HG02943 (cell line): ENCODE measurements at regions not wholly inside any gene's neighbourhood (a gene's known extent, or its start where the extent isn't known, plus 50 kb on each side); places are given as distances from the start of the nearest gene placed in this dataset.
"Not testable (repeated sequence)": the region's sequence is repeated elsewhere in the genome, so short reads cannot be mapped to it uniquely, and the experiment has no call there.

Experiments
- ATAC-seq: cut with Tn5 transposase; IDR thresholded peaks from one replicate; pipeline ENCODE4 v1.9.1; 2021; ENCODE audit warnings: mild to moderate bottlenecking, low read depth, moderate library complexity; ENCODE audit not compliant: unreplicated experiment

DNA sequence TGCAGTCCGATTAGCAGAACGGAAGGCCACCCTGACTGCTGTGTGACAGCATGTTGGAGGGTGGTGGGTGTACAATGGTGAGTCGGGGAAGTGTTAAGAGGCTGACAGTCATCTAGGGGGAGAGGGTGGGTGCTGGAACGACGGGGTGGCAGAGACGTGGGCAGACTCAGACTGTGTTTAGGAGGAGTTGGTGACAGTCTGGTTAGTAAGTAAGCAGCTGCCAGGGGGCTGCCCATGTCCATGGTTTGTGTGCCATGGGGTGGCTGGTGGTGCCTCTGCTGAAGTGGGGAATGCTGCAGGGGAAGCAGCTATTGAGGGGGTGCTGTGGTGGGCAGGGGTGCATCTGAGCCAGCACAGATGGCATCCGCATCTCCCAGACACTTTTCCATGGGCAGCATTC, 51.3 kb upstream of the BOD1 start:
- no peak for ATAC-seq

DNA sequence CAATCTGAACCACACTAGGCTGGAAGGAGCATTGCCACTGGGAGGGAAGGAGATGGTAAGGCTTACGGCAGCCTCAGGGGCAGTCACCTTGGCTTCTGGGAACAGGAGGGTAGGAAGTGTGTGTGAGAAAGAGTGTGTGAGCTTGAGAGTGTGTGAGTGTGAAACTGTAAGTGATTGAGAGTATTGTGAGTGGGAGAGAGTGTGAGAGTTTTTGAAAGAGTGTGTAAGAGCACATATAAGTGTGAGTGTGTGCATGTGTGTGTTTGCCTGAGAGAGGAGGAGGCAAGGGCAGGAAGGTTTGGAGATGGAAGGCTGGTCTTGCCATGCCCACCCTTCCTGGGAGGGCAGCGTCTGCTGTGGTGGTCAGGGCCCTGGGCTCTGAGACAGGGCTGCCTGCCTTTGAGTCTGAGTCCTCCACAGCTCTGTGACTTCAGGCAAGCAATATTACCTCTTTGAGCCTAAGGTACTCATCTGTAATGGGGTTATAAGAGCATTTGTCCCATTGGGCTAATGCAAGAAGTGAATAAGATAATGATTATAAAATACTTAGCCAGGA, 51.9 kb upstream of the BOD1 start:
- no peak for ATAC-seq

DNA sequence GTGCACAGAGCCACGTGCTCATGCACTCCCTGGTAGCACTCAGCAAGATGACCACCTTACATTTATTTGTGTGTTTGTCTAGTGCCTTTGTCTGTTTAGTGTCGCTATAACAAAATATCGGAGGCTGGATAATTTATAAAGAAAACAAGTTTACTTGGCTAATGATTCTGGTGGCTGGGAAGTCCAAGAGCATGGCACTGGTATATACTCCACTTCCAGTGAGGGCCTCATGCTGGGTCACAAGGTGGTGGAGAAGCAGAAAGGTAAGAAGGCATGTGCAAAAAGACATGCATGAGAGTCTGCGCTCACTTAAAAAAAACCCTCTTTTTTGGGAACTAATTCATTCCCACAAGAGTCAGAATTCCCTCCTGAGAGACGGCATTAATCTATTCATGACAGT, 52.5 kb upstream of the BOD1 start:
- no peak for ATAC-seq

DNA sequence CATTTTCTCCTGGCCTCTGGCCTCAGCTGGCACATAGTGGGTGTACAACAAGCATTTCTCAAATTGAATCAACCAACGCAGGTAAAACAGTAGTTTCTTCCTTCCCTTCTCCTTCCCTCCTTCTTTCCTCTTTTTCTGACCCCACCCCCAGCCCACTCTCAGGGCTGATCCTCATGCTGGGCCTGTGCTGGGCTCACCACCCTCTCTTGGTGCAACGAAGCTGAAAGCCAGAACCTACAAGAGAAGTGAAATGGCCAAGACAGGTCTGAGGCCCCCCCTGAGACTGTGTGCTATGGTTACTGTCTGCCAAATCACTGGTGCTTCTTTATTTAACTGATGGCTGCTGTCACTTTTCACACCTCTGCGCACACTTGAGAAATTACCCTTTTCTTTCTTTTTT, 53.0 kb upstream of the BOD1 start:
- no peak for ATAC-seq

DNA sequence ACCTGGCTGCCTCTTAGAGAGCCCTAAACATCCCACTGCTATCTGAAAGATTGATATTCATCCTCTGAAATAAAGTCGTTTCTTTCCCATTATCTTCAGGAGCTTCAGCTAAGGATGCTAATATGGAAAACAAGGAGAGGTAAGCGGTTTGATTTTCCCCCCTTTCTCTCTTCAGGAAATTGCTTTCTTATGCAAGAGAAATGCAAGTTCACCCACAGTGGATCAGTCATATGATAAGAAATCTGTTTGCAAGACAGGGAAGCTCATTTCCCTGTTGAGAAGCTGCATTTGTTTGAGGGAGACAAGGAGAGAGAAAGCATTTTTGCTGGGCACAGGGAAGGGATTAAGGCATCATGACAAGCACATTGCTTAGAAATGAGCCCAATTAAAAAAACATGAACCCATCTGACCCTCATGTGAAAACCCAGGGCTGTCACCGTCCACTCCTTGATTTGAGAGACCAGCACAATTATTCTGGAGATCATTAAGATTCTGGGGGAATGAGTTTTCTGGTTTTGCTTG, 53.7 kb upstream of the BOD1 start:
- no peak for ATAC-seq

DNA sequence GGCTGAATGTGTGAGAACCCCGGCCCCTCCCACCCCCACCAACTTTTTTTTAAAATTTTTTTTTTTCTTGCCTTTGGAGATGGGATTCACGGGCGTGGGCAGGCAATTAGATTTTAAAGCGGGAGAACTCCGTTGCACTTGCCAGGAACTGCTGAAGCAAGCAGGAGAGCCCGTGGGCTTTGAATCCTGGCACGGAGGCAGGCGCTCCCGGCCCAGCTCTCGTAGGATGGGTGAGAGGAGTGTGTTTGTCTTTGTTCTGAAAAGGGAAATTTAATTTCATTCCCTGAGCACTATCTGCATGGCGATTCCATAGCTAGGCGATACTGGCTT, 54.3 kb upstream of the BOD1 start:
- no peak for ATAC-seq

DNA sequence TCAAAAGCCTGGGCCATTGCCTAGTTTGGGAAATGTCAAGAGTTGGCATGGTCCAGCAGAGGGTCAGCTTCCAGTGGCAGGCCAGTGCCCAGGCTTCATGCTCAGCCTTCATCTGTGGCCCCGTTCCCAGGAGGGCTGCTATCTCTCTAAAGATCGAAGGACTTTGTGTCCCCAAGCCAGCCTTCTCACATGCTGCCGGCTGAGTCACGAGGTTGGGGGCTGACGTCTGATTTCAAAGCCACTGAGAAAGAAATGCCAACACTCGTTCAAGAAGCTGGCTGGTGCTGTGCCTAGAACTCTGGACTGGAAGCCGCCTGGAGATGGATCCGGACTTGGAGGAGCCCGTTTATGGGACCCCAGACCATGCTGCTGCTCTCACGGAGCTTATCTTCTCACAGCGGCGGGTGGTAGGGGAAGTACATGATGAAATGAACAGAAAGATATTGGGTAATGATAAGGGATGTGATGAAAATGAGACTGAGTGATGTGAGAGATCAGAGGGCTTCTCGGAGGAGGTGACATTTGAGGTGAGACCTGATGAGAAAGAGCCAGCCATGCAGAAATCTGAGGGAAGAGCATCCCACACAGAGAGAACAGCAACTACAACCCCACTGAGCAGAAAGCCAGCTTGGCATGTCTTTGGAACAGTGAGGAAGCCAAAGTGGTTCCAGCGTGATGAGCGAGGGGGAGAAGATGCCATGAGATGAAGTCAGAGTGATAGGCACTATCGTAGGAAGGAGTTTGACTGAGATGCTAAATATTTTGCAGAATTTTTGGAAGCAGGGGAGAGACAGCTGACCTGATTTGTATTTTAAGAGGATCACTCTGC, 54.9 kb upstream of the BOD1 start:
- ATAC-seq = no peak

DNA sequence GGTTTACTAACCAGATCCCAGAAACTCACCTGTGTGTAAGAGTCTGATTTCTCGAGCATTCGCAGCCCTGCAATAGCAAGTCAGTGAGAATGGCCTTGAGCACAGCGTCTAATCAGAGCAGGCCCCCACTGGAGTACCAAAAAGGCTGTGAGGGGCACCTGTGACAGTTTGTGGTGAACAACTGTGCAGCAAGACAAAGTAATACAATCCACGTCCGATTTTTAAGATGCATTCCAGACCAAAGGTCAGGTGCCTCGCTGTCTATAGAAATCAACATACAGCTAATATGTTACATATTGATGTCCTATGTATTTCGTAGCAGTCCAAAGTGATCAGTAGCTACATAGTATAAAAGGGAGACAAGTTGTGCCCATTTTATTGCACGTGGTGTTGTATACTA, 55.7 kb upstream of the BOD1 start:
- ATAC-seq = no peak

DNA sequence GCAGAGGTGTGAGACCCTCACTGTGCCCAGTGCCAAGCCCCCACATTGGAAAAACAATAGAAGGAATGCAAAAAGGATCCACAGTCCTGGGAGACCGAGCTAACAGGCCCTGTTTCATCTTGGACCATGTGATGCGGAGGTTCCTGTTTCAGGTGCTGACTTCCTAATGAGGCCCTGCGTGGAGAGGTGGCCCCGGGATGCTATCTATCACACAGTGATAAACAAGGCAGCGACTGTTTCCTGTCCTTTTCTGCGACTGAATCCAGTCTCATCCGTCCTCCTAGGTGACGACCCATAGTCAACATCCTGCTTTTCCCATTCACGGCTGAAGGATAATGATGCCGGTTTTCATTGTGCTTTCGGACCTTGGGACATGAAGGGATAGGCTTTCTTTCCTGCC, 56.4 kb upstream of the BOD1 start:
- ATAC-seq = no peak

DNA sequence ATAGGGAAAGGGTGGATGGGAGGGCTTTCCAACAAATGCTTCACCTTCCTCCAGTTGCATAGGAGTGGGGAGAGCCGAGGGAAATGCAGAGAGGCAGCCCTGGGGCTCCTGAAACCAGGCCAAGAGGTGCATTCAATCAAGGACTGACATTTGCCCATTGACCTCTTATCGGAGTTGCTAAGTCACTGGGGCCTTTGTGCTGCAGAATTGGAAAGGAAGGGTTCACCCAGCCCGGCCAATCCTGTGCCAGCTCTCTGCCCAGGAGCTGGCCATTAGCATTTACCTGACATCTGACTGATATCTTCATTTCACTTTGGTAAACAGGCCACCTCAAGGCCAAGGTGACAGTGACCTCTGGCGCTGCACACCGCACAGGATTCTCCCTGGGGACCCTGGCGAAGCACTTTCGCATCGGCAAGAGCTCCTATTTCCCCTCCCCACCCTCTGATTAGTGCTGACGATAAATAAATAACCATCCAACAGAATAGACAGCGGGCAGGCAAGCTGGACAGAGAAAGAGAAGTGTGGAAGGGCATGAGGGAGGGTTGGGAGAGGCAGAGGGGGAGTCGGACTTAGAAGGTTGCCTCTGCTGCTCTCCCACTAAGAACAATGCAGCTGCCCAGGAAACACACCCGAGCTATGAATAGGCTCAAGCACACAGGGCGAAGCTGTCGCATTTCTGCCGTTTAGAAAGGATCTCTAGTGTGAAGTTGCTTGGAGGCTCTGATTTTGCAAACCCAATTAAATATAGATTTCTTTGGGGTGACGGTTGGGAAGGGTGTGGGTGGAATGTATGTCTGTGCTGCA, 57.0 kb upstream of the BOD1 start:
- no peak for ATAC-seq

DNA sequence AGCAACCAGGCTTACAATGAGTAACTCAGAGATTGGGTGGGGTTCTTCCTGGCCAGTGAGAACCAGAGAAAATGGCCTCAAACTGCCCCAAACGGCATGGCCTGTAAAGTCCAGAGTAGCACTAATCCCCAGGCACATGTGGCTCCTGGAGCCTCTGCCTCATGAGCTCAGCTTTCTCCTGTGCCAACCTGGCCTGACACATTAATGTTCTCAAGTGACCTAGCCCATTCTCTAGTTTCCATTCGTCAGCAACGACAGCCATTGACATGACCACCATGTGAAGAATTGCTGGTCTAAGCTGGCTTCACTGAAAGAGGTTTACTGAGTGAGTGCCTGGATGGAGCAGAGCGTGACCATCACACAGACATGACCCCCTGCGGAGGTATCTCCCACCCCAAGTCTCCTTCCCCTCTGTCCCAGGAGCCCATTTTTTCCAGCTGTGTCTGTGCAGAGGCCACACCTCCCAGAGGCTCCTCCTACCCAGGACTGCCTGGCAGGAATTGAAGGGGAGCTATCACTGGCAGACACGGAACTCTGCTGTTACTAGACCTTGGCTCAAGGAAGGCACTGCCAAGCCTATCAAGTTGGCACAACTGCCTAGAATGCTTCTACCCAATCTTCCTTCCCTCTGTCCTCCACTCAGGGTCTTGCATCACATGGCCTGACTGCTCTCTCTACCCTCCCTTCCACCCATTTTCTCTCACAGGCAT, 59.0 kb upstream of the BOD1 start:
- ATAC-seq = no peak

DNA sequence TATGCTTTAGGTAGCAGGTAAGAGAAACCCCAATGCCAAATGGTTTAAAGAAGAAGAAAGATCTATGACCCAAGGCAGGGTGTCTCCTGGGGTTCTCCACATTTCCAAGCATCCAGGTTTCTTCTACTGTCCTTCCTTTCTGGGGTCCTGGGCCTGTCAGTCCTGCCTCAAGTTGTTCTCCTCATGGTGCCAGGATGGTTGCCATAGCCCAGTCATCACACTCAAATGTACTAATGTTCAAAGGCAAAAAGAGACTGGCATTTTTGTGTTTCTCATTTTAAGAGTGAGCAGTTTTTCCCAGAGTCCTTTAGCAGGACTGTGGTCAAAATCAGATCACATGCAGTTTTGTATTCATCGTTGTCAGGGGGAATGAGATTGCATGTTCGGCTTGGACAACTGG, 59.9 kb upstream of the BOD1 start:
- no peak for ATAC-seq

DNA sequence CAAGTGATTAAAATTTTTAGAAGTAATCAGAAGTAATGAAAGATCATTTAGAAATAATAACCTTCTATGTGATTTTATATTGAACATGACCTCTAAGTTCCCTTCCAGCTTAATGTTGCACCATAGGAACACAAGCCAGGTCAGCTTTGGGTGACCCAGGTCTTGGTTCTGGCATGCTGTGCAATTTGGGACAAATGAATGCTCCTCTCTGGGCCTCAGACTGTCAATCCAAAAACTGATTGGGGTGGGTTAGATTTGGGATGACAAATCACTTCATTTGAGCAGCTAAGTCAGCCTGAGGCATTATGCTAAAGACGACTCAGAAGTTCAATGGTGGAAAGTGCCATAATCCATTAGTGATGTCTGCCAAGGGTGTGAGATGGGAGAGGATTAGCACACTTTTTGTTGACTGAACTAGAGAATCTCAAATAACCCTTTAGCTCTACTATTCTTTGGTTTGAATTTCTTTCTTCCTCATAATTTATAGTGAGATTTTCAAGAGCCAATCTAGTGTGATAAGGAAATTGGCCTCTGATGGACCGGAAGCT, 60.7 kb upstream of the BOD1 start:
- no peak for ATAC-seq

DNA sequence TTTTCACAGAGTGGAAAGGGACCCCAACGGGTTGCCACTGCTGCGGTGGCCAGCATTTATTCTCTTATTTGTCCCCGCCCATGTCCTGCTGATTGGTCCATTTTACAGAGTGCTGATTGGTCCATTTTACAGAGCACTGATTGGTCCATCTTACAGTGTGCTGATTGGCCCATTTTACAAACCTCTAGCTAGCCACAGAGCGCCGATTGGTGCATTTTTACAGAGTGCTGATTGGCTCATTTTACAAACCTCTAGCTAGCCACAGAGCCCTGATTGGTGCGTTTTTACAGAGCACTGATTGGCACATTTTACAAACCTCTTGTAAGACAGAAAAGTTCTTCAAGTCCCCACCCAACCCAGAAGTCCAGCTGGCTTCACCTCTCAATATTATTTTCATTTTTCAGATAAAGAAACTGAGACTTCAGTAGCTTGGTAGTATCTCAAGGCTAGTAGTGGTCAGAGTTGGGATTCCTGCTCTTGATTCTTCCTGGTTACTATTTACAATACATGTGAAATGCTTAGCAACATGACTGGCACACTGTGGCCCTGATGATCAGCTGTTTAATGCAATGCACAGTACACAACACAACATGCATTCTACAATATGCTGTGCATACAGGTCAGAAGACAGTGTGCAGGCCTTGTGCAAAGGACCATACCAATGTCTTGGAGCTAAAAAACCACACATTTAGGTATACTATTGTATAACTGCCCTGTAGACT, 63.6 kb upstream of the BOD1 start:
- peak; percentile 66 for ATAC-seq

DNA sequence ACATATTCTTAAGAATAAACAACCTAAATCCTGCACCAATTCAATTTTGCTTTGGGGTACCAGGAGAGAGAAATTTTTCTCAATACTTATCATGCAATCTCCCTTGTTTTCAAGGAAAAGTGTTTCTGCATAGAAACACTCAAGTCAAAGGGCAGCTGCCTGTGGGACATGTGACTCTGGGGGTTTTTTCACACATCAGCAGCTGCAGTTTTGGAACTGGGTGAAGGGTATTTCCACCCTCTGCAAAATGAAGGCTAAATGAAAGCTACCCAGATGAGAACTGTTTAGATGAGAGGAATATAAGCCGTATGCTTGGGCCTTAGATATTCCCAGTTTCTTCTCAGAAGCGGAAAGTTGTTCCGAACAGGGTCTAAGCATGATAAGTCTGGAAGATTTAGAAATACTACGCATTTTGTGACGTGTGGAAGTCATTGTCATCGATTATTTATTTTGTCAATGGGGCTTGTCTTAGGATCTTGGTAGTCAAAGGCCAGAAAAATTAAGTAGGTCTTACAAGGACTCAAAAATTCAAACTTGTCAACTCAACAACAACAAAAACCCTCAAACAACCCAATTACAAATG, 64.3 kb upstream of the BOD1 start:
- peak; percentile 42 for ATAC-seq

DNA sequence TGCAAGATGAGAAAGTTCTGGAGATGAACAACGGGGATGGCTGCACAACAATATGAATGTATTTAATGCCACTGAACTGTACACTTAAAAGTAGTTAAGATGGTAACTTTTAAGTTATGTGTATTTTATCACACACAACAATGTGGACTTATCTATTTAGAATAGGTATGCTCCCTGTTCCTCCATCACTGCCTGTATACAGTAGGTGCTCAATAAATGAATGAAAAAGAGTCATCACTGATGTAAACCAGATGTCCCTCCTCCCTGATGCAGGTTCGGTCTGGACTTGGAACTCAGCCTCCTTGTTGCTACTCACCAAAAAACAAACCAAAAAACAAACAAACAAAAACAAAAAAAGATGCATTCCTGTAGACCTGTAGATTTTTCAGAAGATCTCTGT, 65.9 kb upstream of the BOD1 start:
- no peak for ATAC-seq

DNA sequence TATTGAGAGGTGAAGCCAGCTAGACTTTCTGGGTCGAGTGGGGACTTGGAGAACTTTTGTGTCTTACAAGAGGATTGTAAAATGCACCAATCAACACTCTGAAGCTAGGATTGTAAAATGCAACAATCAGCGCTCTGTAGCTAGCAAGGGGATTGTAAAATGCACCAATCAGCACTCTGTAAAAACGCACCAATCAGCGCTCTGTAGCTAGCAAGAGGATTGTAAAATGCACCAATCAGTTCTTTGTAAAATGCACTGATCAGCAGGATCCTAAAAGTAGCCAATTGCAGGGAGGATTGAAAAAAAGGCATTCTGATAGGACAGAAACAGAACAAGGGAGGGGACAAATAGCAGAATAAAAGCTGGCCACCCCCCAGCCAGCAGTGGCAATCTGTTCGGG, 68.1 kb upstream of the BOD1 start:
- ATAC-seq = not testable (repeated sequence)

DNA sequence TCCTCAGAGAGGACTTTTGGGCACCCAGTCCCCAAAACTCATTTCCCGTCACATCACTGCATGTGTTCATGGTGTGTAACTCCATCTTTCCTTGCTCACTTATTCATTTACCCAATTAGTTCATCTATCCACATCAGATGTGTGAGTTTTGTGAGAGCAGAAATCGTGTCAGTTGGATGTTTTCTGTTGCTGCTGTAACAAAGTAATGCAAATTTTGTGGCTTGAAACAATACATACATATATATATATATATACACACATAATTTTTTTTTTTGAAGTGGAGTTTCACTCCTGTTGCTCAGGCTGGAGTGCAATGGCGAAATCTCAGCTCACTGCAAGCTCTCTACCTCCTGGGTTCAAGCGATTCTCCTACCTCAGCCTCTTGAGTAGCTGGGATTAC, 70.5 kb upstream of the BOD1 start:
- ATAC-seq = no peak

DNA sequence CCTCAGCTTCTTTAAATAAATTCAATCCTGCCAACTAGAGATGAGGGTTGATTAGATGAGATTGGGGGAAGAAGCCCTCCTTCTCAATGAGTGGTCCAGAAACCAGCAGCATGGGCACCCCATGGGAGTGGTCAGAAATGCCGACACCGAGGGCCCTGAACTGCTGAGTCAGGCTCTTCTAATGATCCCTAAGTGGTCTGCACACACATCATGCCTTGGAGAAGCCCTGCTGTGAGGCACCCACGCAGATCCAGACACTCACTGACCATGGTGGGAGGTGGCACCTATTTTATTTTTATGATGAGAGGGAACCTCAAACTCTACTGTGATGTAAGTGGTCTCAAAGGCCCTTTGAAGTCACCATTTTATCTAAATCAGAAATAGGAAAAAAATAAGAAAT, 72.3 kb upstream of the BOD1 start:
- ATAC-seq = no peak
